ENCODE measurements at regions not wholly inside any gene's neighbourhood (a gene's known extent, or its start where the extent isn't known, plus 50 kb on each side); places are given as distances from the start of the nearest gene placed in this dataset.

DNA sequence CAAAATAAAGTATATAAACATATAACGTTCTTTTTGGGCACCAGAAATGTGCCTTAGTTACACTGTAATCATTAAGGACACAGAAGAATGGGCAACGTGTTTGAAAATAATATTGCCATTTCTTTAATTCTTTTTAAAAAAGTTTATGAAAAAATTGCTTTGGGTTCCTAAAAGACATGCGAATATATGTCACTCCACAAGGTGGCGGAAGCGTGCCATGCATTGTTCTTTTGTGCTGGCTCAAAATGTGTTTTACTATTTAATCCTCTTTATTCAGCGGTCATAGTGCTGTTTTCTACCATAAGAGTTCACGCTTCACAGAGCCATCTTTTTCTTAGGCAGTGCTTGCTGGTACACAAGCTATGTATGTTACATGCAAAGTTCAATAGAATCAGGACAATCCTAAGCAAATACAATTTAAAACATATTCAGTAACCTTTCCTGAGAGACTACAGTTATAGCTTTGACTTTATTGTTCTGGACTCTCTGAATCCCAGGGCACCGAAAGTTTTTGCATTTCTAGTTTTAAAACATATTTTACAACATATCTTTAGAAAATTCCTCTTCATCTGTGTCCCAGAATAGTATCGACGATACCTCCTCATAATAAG, 147.8 kb upstream of the ERBB4 start:
- TF ChIP-seq POLR2AphosphoS5 (IDR thresholded peaks at IDR 0.05; ENCODE audit: borderline replicate concordance, low read depth, low read length) (no peak), EZH2 (IDR thresholded peaks at IDR 0.05) (no peak)

Data from SK-N-MC (cell line).